Testis (tissue), 2 donors: ENCODE measurements at regions not wholly inside any gene's neighbourhood (a gene's known extent, or its start where the extent isn't known, plus 50 kb on each side); places are given as distances from the start of the nearest gene placed in this dataset.

ENCODE experiments used
- POLR2A ChIP-seq: fragments of 450-650 bp; IDR thresholded peaks from one replicate; pipeline ENCODE4 v1.6.1; 2017; ENCODE audit warnings: antibody characterized with exemption, mild to moderate bottlenecking, moderate library complexity
- TF ChIP-seq, protein P1 (sequence below), 3 experiments: fragments of 450-650 bp in 2 of 3; fragments of 200-600 bp in 1 of 3; sonication (generic) in 1 of 3; IDR thresholded peaks; one replicate each; pipeline ENCODE4 v1.5.1; 2016 to 2019; ENCODE audit warnings: antibody characterized with exemption in 3 of 3, mild to moderate bottlenecking in 2 of 3, moderate library complexity in 1 of 3

DNA sequence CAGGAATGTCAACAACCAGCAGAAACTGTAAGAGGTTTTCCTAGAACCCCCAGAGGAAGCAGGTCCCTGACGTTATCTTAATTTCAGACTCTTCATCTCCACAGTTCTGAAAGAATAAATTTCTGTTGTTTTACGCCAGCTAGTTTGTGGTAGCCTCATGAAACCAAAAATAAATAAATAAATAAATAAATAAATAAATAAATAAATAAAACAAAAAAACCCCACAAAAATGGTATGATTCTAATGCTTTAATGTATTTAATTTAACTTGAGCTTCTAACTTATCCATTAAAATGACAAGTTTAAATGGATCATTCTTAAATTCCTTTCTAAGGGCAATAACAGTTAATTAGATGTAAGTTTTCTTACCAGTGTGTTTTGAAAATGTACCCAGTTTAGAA lies 293.8 kb upstream of the ADAMTS5 start:
- TF ChIP-seq, protein P1, sequence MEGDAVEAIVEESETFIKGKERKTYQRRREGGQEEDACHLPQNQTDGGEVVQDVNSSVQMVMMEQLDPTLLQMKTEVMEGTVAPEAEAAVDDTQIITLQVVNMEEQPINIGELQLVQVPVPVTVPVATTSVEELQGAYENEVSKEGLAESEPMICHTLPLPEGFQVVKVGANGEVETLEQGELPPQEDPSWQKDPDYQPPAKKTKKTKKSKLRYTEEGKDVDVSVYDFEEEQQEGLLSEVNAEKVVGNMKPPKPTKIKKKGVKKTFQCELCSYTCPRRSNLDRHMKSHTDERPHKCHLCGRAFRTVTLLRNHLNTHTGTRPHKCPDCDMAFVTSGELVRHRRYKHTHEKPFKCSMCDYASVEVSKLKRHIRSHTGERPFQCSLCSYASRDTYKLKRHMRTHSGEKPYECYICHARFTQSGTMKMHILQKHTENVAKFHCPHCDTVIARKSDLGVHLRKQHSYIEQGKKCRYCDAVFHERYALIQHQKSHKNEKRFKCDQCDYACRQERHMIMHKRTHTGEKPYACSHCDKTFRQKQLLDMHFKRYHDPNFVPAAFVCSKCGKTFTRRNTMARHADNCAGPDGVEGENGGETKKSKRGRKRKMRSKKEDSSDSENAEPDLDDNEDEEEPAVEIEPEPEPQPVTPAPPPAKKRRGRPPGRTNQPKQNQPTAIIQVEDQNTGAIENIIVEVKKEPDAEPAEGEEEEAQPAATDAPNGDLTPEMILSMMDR (IDR thresholded peaks at IDR 0.05) = no peak
- no peak for TF ChIP-seq POLR2A
